ENCODE measurements at regions not wholly inside any gene's neighbourhood (a gene's known extent, or its start where the extent isn't known, plus 50 kb on each side); places are given as distances from the start of the nearest gene placed in this dataset.

DNA sequence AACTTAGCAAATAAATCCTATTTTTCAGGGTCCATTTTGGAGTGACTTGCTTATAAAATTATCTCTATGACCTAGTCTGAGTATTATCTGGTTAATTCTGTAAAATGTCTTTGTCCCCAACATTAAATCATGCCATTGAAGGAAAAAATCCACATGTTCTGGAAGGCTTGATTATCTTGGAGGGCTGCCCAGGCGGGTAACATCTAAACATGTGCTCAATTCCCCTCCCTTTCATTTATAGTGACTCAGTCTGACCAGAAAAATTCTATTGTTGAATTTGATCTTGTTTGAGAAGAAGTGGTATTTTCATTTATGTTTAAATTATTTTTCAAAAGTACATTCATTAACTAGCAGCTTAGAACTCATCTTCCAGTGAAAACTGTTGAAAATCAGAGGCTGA is 55.4 kb upstream of the SLC10A7 start:
- no peak for TF ChIP-seq CTCF (conservative IDR thresholded peaks at IDR 0.05; ENCODE audit: low read depth, low read length)
- no peaks in the 10 kb centered on the region for H4K20me1 ChIP-seq (ENCODE audit: insufficient read depth)
- no peak overlapping the region for H3K9ac ChIP-seq
- no peaks in the 10 kb centered on the region for H3K4me1 ChIP-seq (ENCODE audit: low read depth, poor library complexity, severe bottlenecking)
- no peak overlapping the region for H3K27ac ChIP-seq
- no peaks in the 10 kb centered on the region for H3K27me3 ChIP-seq (ENCODE audit: insufficient read depth, low read depth)
- no peak overlapping the region for H3K4me3 ChIP-seq (IDR thresholded peaks at IDR 0.05; ENCODE audit: insufficient read depth, low read depth, low read length)
- no peaks in the 10 kb centered on the region for H3K36me3 ChIP-seq (ENCODE audit: insufficient read depth)
- H3K4me2 ChIP-seq: no peak overlapping the region
- no peak overlapping the region for H2AFZ ChIP-seq (ENCODE audit: low read depth)
- H3K79me2 ChIP-seq (ENCODE audit: insufficient read depth, low read depth): no peaks in the 10 kb centered on the region

DNA sequence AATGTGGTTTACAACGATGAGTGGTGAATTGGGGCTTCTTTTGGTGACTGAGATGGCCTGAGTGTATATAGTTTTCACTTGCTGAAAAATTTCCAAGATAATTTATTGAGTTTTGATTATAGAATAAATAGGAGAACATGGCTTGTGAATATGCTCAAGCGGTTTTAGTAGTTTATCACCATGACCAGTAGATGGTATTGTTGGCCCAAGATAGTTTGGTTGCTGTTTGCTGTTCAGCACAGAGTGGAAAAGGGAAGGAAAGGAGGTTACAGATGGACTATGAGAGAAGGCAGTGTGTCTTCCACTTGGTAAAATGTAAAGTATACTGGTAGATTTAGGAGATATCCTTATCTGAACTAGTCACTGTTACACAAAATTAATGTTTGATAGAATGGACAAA is 55.8 kb upstream of the POU4F2 start:
- Histone ChIP-seq H3K4me2 (no peak overlapping the region), H3K36me3 (ENCODE audit: insufficient read depth) (no peaks in the 10 kb centered on the region), H4K20me1 (ENCODE audit: insufficient read depth) (no peaks in the 10 kb centered on the region), H2AFZ (ENCODE audit: low read depth) (no peak overlapping the region), H3K4me1 (ENCODE audit: low read depth, poor library complexity, severe bottlenecking) (no peaks in the 10 kb centered on the region), H3K4me3 (IDR thresholded peaks at IDR 0.05; ENCODE audit: insufficient read depth, low read depth, low read length) (no peak overlapping the region), H3K27me3 (ENCODE audit: insufficient read depth, low read depth) (no peaks in the 10 kb centered on the region), H3K9ac (no peak overlapping the region), H3K79me2 (ENCODE audit: insufficient read depth, low read depth) (no peaks in the 10 kb centered on the region), H3K27ac (no peak overlapping the region)
- TF ChIP-seq CTCF (conservative IDR thresholded peaks at IDR 0.05; ENCODE audit: low read depth, low read length): 0 out of 2 replicates have a peak, but pooled peaks have one; percentile 12

GRCh38 chr4:146585761-146586333 is 52.8 kb upstream of the POU4F2 start:
- Histone ChIP-seq H3K4me3 (IDR thresholded peaks at IDR 0.05; ENCODE audit: insufficient read depth, low read depth, low read length) (no peak overlapping the region), H3K4me2 (no peak overlapping the region), H3K27me3 (ENCODE audit: insufficient read depth, low read depth) (no peaks in the 10 kb centered on the region), H3K4me1 (ENCODE audit: low read depth, poor library complexity, severe bottlenecking) (no peaks in the 10 kb centered on the region), H3K27ac (no peak overlapping the region), H2AFZ (ENCODE audit: low read depth) (no peak overlapping the region), H3K9ac (no peak overlapping the region), H3K36me3 (ENCODE audit: insufficient read depth) (no peaks in the 10 kb centered on the region), H3K79me2 (ENCODE audit: insufficient read depth, low read depth) (no peaks in the 10 kb centered on the region), H4K20me1 (ENCODE audit: insufficient read depth) (no peaks in the 10 kb centered on the region)
- TF ChIP-seq CTCF (conservative IDR thresholded peaks at IDR 0.05; ENCODE audit: low read depth, low read length): no peak

Data from KMS-11 (cell line).